ENCODE measurements at regions not wholly inside any gene's neighbourhood (a gene's known extent, or its start where the extent isn't known, plus 50 kb on each side); places are given as distances from the start of the nearest gene placed in this dataset.

- no peak for TF ChIP-seq HIC2 (CRISPR knock-in tag; IDR thresholded peaks at IDR 0.05; ENCODE audit: low read depth)
- no peak for TF ChIP-seq KMT2A (CRISPR knock-in tag; IDR thresholded peaks at IDR 0.05)
- TF ChIP-seq HNF1A (IDR thresholded peaks at IDR 0.05; ENCODE audit: low read depth): no peak
- no peak for TF ChIP-seq HNF1A (CRISPR knock-in tag; IDR thresholded peaks at IDR 0.05; ENCODE audit: borderline replicate concordance)
- no peak for TF ChIP-seq ZNF639 (CRISPR knock-in tag; conservative IDR thresholded peaks at IDR 0.05)
- TF ChIP-seq ESRRA (CRISPR knock-in tag; IDR thresholded peaks at IDR 0.05; ENCODE audit: low read depth): no peak
- no peak for TF ChIP-seq HNRNPH1 (optimal IDR thresholded peaks at IDR 0.05; ENCODE audit: low read depth, low read length)
- no peak for TF ChIP-seq ZNF20 (CRISPR knock-in tag; IDR thresholded peaks at IDR 0.05)
- no peak for TF ChIP-seq IRF1 (CRISPR knock-in tag; IDR thresholded peaks at IDR 0.05; ENCODE audit: low read depth)
Measured at GRCh38 chr2:6493266-6493665, 372.4 kb downstream of the CMPK2 start (continued).

Data from HepG2 (cell line).